HCT116 (cell line): ENCODE measurements at regions not wholly inside any gene's neighbourhood (a gene's known extent, or its start where the extent isn't known, plus 50 kb on each side); places are given as distances from the start of the nearest gene placed in this dataset.

ENCODE experiments used
- ATAC-seq: fragments of 200-7000 bp; cut with Tn5 transposase; 2 replicates; pipeline ENCODE4 v1.9.1; 2020; ENCODE audit warnings: mild to moderate bottlenecking, moderate library complexity
- BruUV-seq: library from RNA; stranded (reverse); fragments of 400-500 nt; replicated peaks from 2 replicates; lab custom pipeline; 2021; lab: Mats Ljungman, UMichigan
- CTCF ChIA-PET: fragments of 300-600 bp; sonication (Branson Sonifier 250); formaldehyde crosslinking; loops from one replicate; lab custom pipeline; 2021; ENCODE audit warnings: antibody characterized with exemption; lab: Charles Lee
- POLR2A ChIA-PET: fragments of 300-600, 350-600 bp; sonication (Branson Sonifier 250); formaldehyde crosslinking; loops from one replicate; lab custom pipeline; 2021; ENCODE audit warnings: antibody characterized with exemption; lab: Charles Lee
- RAD21 ChIA-PET, 2 experiments: fragments of 300-600 bp; sonication (Branson Sonifier 250); formaldehyde crosslinking; loops; one replicate each; lab custom pipeline; 2023; ENCODE audit warnings: low total read pairs in 2 of 2; ENCODE audit not compliant: uncharacterized antibody in 2 of 2, unreplicated experiment in 2 of 2, low non-redundant PET in 1 of 2; lab: Charles Lee
- DNase-seq: peaks from one replicate; pipeline ENCODE4 v3.0.0-alpha.2; 2010; ENCODE audit warnings: low read depth, low spot score
- H2AFZ ChIP-seq: fragments of 200-600 bp; shearing (Covaris generic), sonication (generic); 2 replicates; pipeline ENCODE4 v1.6.1; 2017; ENCODE audit warnings: low read depth, mixed run types, mixed read lengths, antibody characterized with exemption, low read length; ENCODE audit not compliant: poor library complexity, severe bottlenecking
- H3K27ac ChIP-seq: 2 replicates; pipeline ENCODE4 v1.5.1; 2012; ENCODE audit warnings: low read depth, low read length
- H3K27me3 ChIP-seq: fragments of 200-600 bp; sonication (generic); 2 replicates; pipeline ENCODE4 v1.6.1; 2016; ENCODE audit warnings: mixed run types, low read length, mixed read lengths; ENCODE audit not compliant: insufficient read depth
- H3K36me3 ChIP-seq, 2 experiments: fragments of 200-500 bp in 1 of 2; fragments of 200-600 bp in 1 of 2; sonication (Bioruptor generic) in 1 of 2; sonication (generic) in 1 of 2; 2 replicates each; pipeline versions ENCODE4 v1.5.1 to v1.6.1; 2014 to 2016; ENCODE audit warnings: low read length in 2 of 2, inconsistent platforms in 1 of 2, mixed read lengths in 1 of 2, mixed run types in 1 of 2; ENCODE audit not compliant: insufficient read depth in 2 of 2, control insufficient read depth in 1 of 2
- H3K4me1 ChIP-seq, 2 experiments: fragments of 200-600 bp in 1 of 2; sonication (generic) in 1 of 2; 2 replicates each; pipeline versions ENCODE4 v1.5.1 to v1.6.1; 2012 to 2017; ENCODE audit warnings: low read length in 2 of 2, inconsistent platforms in 1 of 2, mild to moderate bottlenecking in 1 of 2, mixed read lengths in 1 of 2, mixed run types in 1 of 2, moderate library complexity in 1 of 2; ENCODE audit not compliant: insufficient read depth in 2 of 2, control insufficient read depth in 1 of 2
- H3K4me2 ChIP-seq: fragments of 200-600 bp; sonication (generic); 2 replicates; pipeline ENCODE4 v1.6.1; 2017; ENCODE audit warnings: mixed run types, low read length, mixed read lengths
- H3K4me3 ChIP-seq, 2 experiments: fragments of 200-600 bp in 1 of 2; sonication (generic) in 1 of 2; replicated peaks in 1 of 2; 2 replicates each; pipeline ENCODE4 v1.5.1; 2011 to 2016; ENCODE audit warnings: low read length in 2 of 2, control low read depth in 1 of 2, low read depth in 1 of 2, mild to moderate bottlenecking in 1 of 2, mixed read lengths in 1 of 2, mixed run types in 1 of 2
- H3K79me2 ChIP-seq: fragments of 200-600 bp; sonication (generic); 2 replicates; pipeline ENCODE4 v1.6.1; 2017; ENCODE audit warnings: mild to moderate bottlenecking, mixed run types, low read length, moderate library complexity, mixed read lengths; ENCODE audit not compliant: insufficient read depth
- H3K9ac ChIP-seq: fragments of 200-600 bp; sonication (generic); 2 replicates; pipeline ENCODE4 v1.6.1; 2016; ENCODE audit warnings: low read length, mixed read lengths
- H3K9me2 ChIP-seq: fragments of 200-600 bp; sonication (generic), shearing (Covaris generic); 2 replicates; pipeline ENCODE4 v1.6.1; 2017; ENCODE audit warnings: mixed run types, mild to moderate bottlenecking, moderate library complexity; ENCODE audit not compliant: insufficient read depth
- H3K9me3 ChIP-seq, 2 experiments: fragments of 200-500 bp in 1 of 2; fragments of 200-600 bp in 1 of 2; sonication (Bioruptor generic) in 1 of 2; sonication (generic) in 1 of 2; 2 replicates each; pipeline ENCODE4 v1.6.1; 2014 to 2017; ENCODE audit warnings: low read length in 2 of 2, mixed read lengths in 2 of 2, inconsistent platforms in 1 of 2, low read depth in 1 of 2, mild to moderate bottlenecking in 1 of 2, mixed run types in 1 of 2, moderate library complexity in 1 of 2; ENCODE audit not compliant: control insufficient read depth in 1 of 2, insufficient read depth in 1 of 2
- H4K20me1 ChIP-seq: fragments of 200-600 bp; sonication (generic), shearing (Covaris generic); 2 replicates; pipeline ENCODE4 v1.6.1; 2017; ENCODE audit warnings: mixed run types, mild to moderate bottlenecking, moderate library complexity; ENCODE audit not compliant: insufficient read depth
- ATF3 ChIP-seq: IDR thresholded peaks from 2 replicates; pipeline ENCODE4 v1.6.1; 2012
- CBX3 ChIP-seq: IDR thresholded peaks from 2 replicates; pipeline ENCODE4 v1.6.1; 2012; ENCODE audit warnings: low read depth
- ELF1 ChIP-seq: IDR thresholded peaks from 2 replicates; pipeline ENCODE4 v1.6.1; 2012; ENCODE audit warnings: low read depth, borderline replicate concordance
- EZH2 ChIP-seq: fragments of 200-600 bp; sonication (generic); IDR thresholded peaks from 2 replicates; pipeline ENCODE4 v1.6.1; 2017; ENCODE audit warnings: antibody characterized with exemption, mixed run types
- EZH2phosphoT487 ChIP-seq: fragments of 200-600 bp; IDR thresholded peaks from 2 replicates; pipeline ENCODE4 v1.6.1; 2018; ENCODE audit warnings: antibody characterized with exemption, borderline replicate concordance
- FOSL1 ChIP-seq: IDR thresholded peaks from 2 replicates; pipeline ENCODE4 v1.6.1; 2012; ENCODE audit warnings: low read depth
- MAX ChIP-seq: IDR thresholded peaks from 2 replicates; pipeline ENCODE4 v1.6.1; 2012
- POLR2A ChIP-seq: IDR thresholded peaks from 2 replicates; pipeline ENCODE4 v1.7.0; 2011; ENCODE audit warnings: borderline replicate concordance; ENCODE audit not compliant: insufficient read depth, insufficient read length; ENCODE audit errors: extremely low read depth
- POLR2AphosphoS5 ChIP-seq: IDR thresholded peaks from 2 replicates; pipeline ENCODE4 v1.6.1; 2011; ENCODE audit warnings: mild to moderate bottlenecking, low read depth, low read length, moderate library complexity
- REST ChIP-seq: IDR thresholded peaks from 2 replicates; pipeline ENCODE4 v1.6.1; 2012; ENCODE audit warnings: low read depth
- SIN3A ChIP-seq: IDR thresholded peaks from 2 replicates; pipeline ENCODE4 v1.6.1; 2012; ENCODE audit warnings: low read depth
- SRF ChIP-seq: IDR thresholded peaks from 2 replicates; pipeline ENCODE4 v1.6.1; 2012; ENCODE audit warnings: low read depth
- YY1 ChIP-seq: IDR thresholded peaks from 2 replicates; pipeline ENCODE4 v1.6.1; 2011; ENCODE audit warnings: low read length, low read depth, moderate library complexity, mild to moderate bottlenecking; ENCODE audit not compliant: insufficient replicate concordance; ENCODE audit errors: extremely low read depth
- ZBTB33 ChIP-seq: IDR thresholded peaks from 2 replicates; pipeline ENCODE4 v1.6.1; 2011; ENCODE audit warnings: mild to moderate bottlenecking, low read length, moderate library complexity; ENCODE audit not compliant: insufficient replicate concordance; ENCODE audit errors: extremely low read depth
- ZFX ChIP-seq: fragments of 450-650 bp; IDR thresholded peaks from 2 replicates; pipeline ENCODE4 v1.6.1; 2017
- ZNF274 ChIP-seq: fragments of 200-500 bp; sonication (Bioruptor generic); IDR thresholded peaks from 2 replicates; pipeline ENCODE4 v1.6.1; 2014; ENCODE audit warnings: mild to moderate bottlenecking, low read depth, low read length, inconsistent platforms
- intact Hi-C: fragments of 100-400 bp; cut with micrococcal nuclease; formaldehyde crosslinking; loops from 2 replicates; pipeline ENCODE4 v1.10.0; 2022
- TF ChIP-seq, protein P1 (sequence below), 3 experiments: fragments of 200-600 bp in 1 of 3; sonication (generic) in 1 of 3; IDR thresholded peaks in 2 of 3; conservative IDR thresholded peaks in 1 of 3; 2 replicates each; pipeline ENCODE4 v1.5.1; 2012 to 2017; ENCODE audit warnings: low read depth in 2 of 3, low read length in 2 of 3, antibody characterized with exemption in 1 of 3, borderline replicate concordance in 1 of 3, control low read depth in 1 of 3, mild to moderate bottlenecking in 1 of 3, mixed read lengths in 1 of 3, mixed run types in 1 of 3, moderate library complexity in 1 of 3; ENCODE audit not compliant: insufficient read depth in 1 of 3

GRCh38 chr5:29197631-29198454, 1995.6 kb upstream of the CDH6 start:
- H3K9me3 ChIP-seq = peaks cover 6 to 24% of the 10 kb centered on the region in 2 experiments; a peak in 1 of 4 replicates
- H3K4me3 ChIP-seq = no peak overlapping the region
- no peaks in the 10 kb centered on the region for H3K27me3 ChIP-seq
- intact Hi-C loops = no loop called here
- ChIA-PET RAD21 (no interaction called here), CTCF (no interaction called here)
- H2AFZ ChIP-seq = no peak overlapping the region
- TF ChIP-seq EZH2 = no peak
- TF ChIP-seq SIN3A = no peak
- TF ChIP-seq ZNF274 = no peak
- TF ChIP-seq, protein P1, sequence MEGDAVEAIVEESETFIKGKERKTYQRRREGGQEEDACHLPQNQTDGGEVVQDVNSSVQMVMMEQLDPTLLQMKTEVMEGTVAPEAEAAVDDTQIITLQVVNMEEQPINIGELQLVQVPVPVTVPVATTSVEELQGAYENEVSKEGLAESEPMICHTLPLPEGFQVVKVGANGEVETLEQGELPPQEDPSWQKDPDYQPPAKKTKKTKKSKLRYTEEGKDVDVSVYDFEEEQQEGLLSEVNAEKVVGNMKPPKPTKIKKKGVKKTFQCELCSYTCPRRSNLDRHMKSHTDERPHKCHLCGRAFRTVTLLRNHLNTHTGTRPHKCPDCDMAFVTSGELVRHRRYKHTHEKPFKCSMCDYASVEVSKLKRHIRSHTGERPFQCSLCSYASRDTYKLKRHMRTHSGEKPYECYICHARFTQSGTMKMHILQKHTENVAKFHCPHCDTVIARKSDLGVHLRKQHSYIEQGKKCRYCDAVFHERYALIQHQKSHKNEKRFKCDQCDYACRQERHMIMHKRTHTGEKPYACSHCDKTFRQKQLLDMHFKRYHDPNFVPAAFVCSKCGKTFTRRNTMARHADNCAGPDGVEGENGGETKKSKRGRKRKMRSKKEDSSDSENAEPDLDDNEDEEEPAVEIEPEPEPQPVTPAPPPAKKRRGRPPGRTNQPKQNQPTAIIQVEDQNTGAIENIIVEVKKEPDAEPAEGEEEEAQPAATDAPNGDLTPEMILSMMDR (IDR thresholded peaks at IDR 0.05 in 2 of 3, conservative IDR thresholded peaks at IDR 0.05 in 1 of 3; ENCODE audit: borderline replicate concordance in 1 of 3, insufficient read depth in 1 of 3, low read depth in 2 of 3, low read length in 2 of 3) = no peak
- no peak for TF ChIP-seq SRF
- TF ChIP-seq POLR2AphosphoS5 = no peak
- no peak for TF ChIP-seq EZH2phosphoT487
- TF ChIP-seq ZBTB33 = no peak
- TF ChIP-seq FOSL1 = no peak
- no peak for TF ChIP-seq ZFX
- no peak for TF ChIP-seq ELF1
- no peak for TF ChIP-seq MAX
- TF ChIP-seq POLR2A = no peak
- no peak for TF ChIP-seq CBX3
- no peak for TF ChIP-seq YY1
- TF ChIP-seq ATF3 = no peak
- TF ChIP-seq REST = no peak
- TF ChIP-seq, all 23 proteins: peak for 0
- H3K9me2 ChIP-seq = no peaks in the 10 kb centered on the region
- no peaks in the 10 kb centered on the region for H3K79me2 ChIP-seq
- no peaks in the 10 kb centered on the region for H3K36me3 ChIP-seq
- DNase-seq = no peak
- POLR2A ChIA-PET = no interaction called here
- H4K20me1 ChIP-seq = no peaks in the 10 kb centered on the region
- H3K4me2 ChIP-seq = no peak overlapping the region
- H3K9ac ChIP-seq = no peak overlapping the region
- no TSS peak for BruUV-seq
- no peak for ATAC-seq
- H3K4me1 ChIP-seq = no peaks in the 10 kb centered on the region
- no peak overlapping the region for H3K27ac ChIP-seq
